SK-N-SH treated with all-trans-retinoic acid at 6 μM for 48 hours (cell line): ENCODE measurements at regions not wholly inside any gene's neighbourhood (a gene's known extent, or its start where the extent isn't known, plus 50 kb on each side); places are given as distances from the start of the nearest gene placed in this dataset.

ENCODE experiments used
- ATAC-seq: fragments of 200-7000 bp; cut with Tn5 transposase; 3 replicates; pipeline ENCODE4 v1.9.1; 2020; ENCODE audit warnings: mild to moderate bottlenecking, moderate library complexity
- ARNTL ChIP-seq: fragments of 450-650 bp; formaldehyde crosslinking; IDR thresholded peaks from 2 replicates; pipeline ENCODE4 v1.5.0; 2020; ENCODE audit warnings: low read depth, mild to moderate bottlenecking, moderate library complexity, borderline replicate concordance
- BACH2 ChIP-seq: fragments of 250-450 bp; sonication (Bioruptor Pico); IDR thresholded peaks from 2 replicates; pipeline ENCODE4 v1.9.0; 2021; ENCODE audit warnings: mild to moderate bottlenecking, borderline replicate concordance
- CREB5 ChIP-seq: fragments of 250-450 bp; sonication (Bioruptor Pico); IDR thresholded peaks from 2 replicates; pipeline ENCODE4 v1.5.1; 2020; ENCODE audit warnings: low read depth, mild to moderate bottlenecking, moderate library complexity
- CSDC2 ChIP-seq: fragments of 250-450 bp; sonication (Bioruptor Pico); IDR thresholded peaks from 2 replicates; pipeline ENCODE4 v1.5.0; 2020; ENCODE audit warnings: mild to moderate bottlenecking, moderate library complexity
- CSRNP3 ChIP-seq: fragments of 250-450 bp; sonication (Bioruptor Pico); IDR thresholded peaks from 2 replicates; pipeline ENCODE4 v1.5.1; 2021; ENCODE audit warnings: mild to moderate bottlenecking, moderate library complexity
- ESRRG ChIP-seq: fragments of 250-450 bp; sonication (Bioruptor Pico); IDR thresholded peaks from 2 replicates; pipeline ENCODE4 v1.6.1; 2021; ENCODE audit warnings: mild to moderate bottlenecking
- GLIS3 ChIP-seq: fragments of 250-450 bp; sonication (Bioruptor Pico); IDR thresholded peaks from 2 replicates; pipeline ENCODE4 v1.5.0; 2020; ENCODE audit warnings: mild to moderate bottlenecking, moderate library complexity
- ISL1 ChIP-seq: fragments of 250-450 bp; sonication (Bioruptor Pico); IDR thresholded peaks from 2 replicates; pipeline ENCODE4 v2.1.2; 2022; ENCODE audit warnings: mild to moderate bottlenecking, moderate library complexity
- OSR1 ChIP-seq: fragments of 250-450 bp; sonication (Bioruptor Pico); IDR thresholded peaks from 2 replicates; pipeline ENCODE4 v1.8.0; 2022; ENCODE audit warnings: moderate library complexity, mild to moderate bottlenecking, inconsistent platforms
- PATZ1 ChIP-seq: fragments of 250-450 bp; sonication (Bioruptor Pico); IDR thresholded peaks from 2 replicates; pipeline ENCODE4 v1.8.0; 2020; ENCODE audit warnings: mild to moderate bottlenecking, moderate library complexity, borderline replicate concordance
- PPARA ChIP-seq: fragments of 250-450 bp; sonication (Bioruptor Pico); IDR thresholded peaks from 2 replicates; pipeline ENCODE4 v1.5.0; 2020; ENCODE audit warnings: mild to moderate bottlenecking, borderline replicate concordance
- RARB ChIP-seq: fragments of 250-450 bp; sonication (Bioruptor Pico); IDR thresholded peaks from 2 replicates; pipeline ENCODE4 v1.8.0; 2021; ENCODE audit warnings: mild to moderate bottlenecking, moderate library complexity
- TCF4 ChIP-seq: fragments of 250-450 bp; sonication (Bioruptor Pico); IDR thresholded peaks from 2 replicates; pipeline ENCODE4 v1.8.0; 2021; ENCODE audit warnings: mild to moderate bottlenecking, moderate library complexity, borderline replicate concordance
- TOX ChIP-seq: fragments of 250-450 bp; sonication (Bioruptor Pico); IDR thresholded peaks from 2 replicates; pipeline ENCODE4 v1.8.0; 2021; ENCODE audit warnings: mild to moderate bottlenecking, moderate library complexity, borderline replicate concordance
- TSHZ2 ChIP-seq: fragments of 250-450 bp; sonication (Bioruptor Pico); IDR thresholded peaks from 2 replicates; pipeline ENCODE4 v1.5.0; 2020; ENCODE audit warnings: mild to moderate bottlenecking, moderate library complexity
- ZC3H10 ChIP-seq: fragments of 250-450 bp; sonication (Bioruptor Pico); IDR thresholded peaks from 2 replicates; pipeline ENCODE4 v1.5.1; 2021; ENCODE audit warnings: mild to moderate bottlenecking, moderate library complexity
- ZFP3 ChIP-seq: fragments of 250-450 bp; sonication (Bioruptor Pico); IDR thresholded peaks from 2 replicates; pipeline ENCODE4 v1.5.0; 2020; ENCODE audit warnings: mild to moderate bottlenecking, moderate library complexity
- ZFP30 ChIP-seq: fragments of 450-650 bp; formaldehyde crosslinking; IDR thresholded peaks from 2 replicates; pipeline ENCODE4 v1.5.0; 2022; ENCODE audit warnings: mild to moderate bottlenecking, moderate library complexity
- ZNF565 ChIP-seq: fragments of 450-650 bp; formaldehyde crosslinking; conservative IDR thresholded peaks from 2 replicates; pipeline ENCODE4 v1.5.0; 2020; ENCODE audit warnings: low read depth, mild to moderate bottlenecking, moderate library complexity
- ZNF70 ChIP-seq: fragments of 450-650 bp; formaldehyde crosslinking; IDR thresholded peaks from 2 replicates; pipeline ENCODE4 v1.5.0; 2020; ENCODE audit warnings: mild to moderate bottlenecking, moderate library complexity
- ZNF8 ChIP-seq: fragments of 450-650 bp; formaldehyde crosslinking; IDR thresholded peaks from 2 replicates; pipeline ENCODE4 v1.5.0; 2020; ENCODE audit warnings: mild to moderate bottlenecking, moderate library complexity

GRCh38 chr12:30874455-30875321 is 51.9 kb upstream of the TSPAN11 start:
- TF ChIP-seq ISL1 (CRISPR knock-in tag) (no peak), ESRRG (CRISPR knock-in tag) (no peak), PPARA (CRISPR knock-in tag) (no peak), BACH2 (CRISPR knock-in tag) (no peak), ZFP3 (no peak), ZNF565 (CRISPR knock-in tag) (no peak), TSHZ2 (CRISPR knock-in tag) (no peak), ZNF70 (CRISPR knock-in tag) (no peak), ZC3H10 (CRISPR knock-in tag) (no peak), GLIS3 (CRISPR knock-in tag) (no peak), ZFP30 (CRISPR knock-in tag) (no peak), CSDC2 (no peak), OSR1 (CRISPR knock-in tag) (no peak), PATZ1 (CRISPR knock-in tag) (no peak), CSRNP3 (CRISPR knock-in tag) (no peak), TCF4 (no peak), TOX (CRISPR knock-in tag) (no peak)
- TF ChIP-seq, all 23 proteins: peak for 0
- no peak for ATAC-seq

GRCh38 chr12:30870491-30871265 is 55.9 kb upstream of the TSPAN11 start:
- TF ChIP-seq ZC3H10 (CRISPR knock-in tag) (no peak), TOX (CRISPR knock-in tag) (no peak), OSR1 (CRISPR knock-in tag) (no peak), TSHZ2 (CRISPR knock-in tag) (no peak), ESRRG (CRISPR knock-in tag) (no peak), GLIS3 (CRISPR knock-in tag) (no peak), ZNF8 (CRISPR knock-in tag) (no peak), RARB (CRISPR knock-in tag) (no peak), ZNF70 (CRISPR knock-in tag) (no peak), PPARA (CRISPR knock-in tag) (no peak), ISL1 (CRISPR knock-in tag) (no peak), CSRNP3 (CRISPR knock-in tag) (no peak), ARNTL (CRISPR knock-in tag) (no peak), ZFP30 (CRISPR knock-in tag) (no peak), CREB5 (CRISPR knock-in tag) (no peak), PATZ1 (CRISPR knock-in tag) (no peak), TCF4 (no peak), CSDC2 (no peak), BACH2 (CRISPR knock-in tag) (no peak), ZFP3 (no peak)
- ATAC-seq: no peak
